ENCODE measurements at regions not wholly inside any gene's neighbourhood (a gene's known extent, or its start where the extent isn't known, plus 50 kb on each side); places are given as distances from the start of the nearest gene placed in this dataset.

- TF ChIP-seq CTCF (IDR thresholded peaks at IDR 0.05; ENCODE audit: extremely low read depth, missing control alignments), result no peak
- no peak for DNase-seq (ENCODE audit: low spot score)
These were observed 908.5 kb upstream of the ROBO1 start for GRCh38 chr3:80676261-80676660.

GRCh38 chr3:80675790-80676189 lies 908.0 kb upstream of the ROBO1 start:
- no peak for DNase-seq (ENCODE audit: low spot score)
- no peak for TF ChIP-seq CTCF (IDR thresholded peaks at IDR 0.05; ENCODE audit: extremely low read depth, missing control alignments)

- no peak for DNase-seq (ENCODE audit: low spot score)
- TF ChIP-seq CTCF (IDR thresholded peaks at IDR 0.05; ENCODE audit: extremely low read depth, missing control alignments), result no peak
These were observed 900.9 kb upstream of the ROBO1 start for GRCh38 chr3:80668600-80669294.

GRCh38 chr3:80668100-80668499 lies 900.3 kb upstream of the ROBO1 start:
- no peak for DNase-seq (ENCODE audit: low spot score)
- TF ChIP-seq CTCF (IDR thresholded peaks at IDR 0.05; ENCODE audit: extremely low read depth, missing control alignments), result no peak

- no peak for DNase-seq (ENCODE audit: low spot score)
- no peak for TF ChIP-seq CTCF (IDR thresholded peaks at IDR 0.05; ENCODE audit: extremely low read depth, missing control alignments)
These were observed 895.6 kb upstream of the ROBO1 start for GRCh38 chr3:80663426-80663825.

- TF ChIP-seq CTCF (IDR thresholded peaks at IDR 0.05; ENCODE audit: extremely low read depth, missing control alignments), result no peak
- no peak for DNase-seq (ENCODE audit: low spot score)
These were observed 887.4 kb upstream of the ROBO1 start for GRCh38 chr3:80655216-80655615.

- DNase-seq (ENCODE audit: low spot score), result no peak
- TF ChIP-seq CTCF (IDR thresholded peaks at IDR 0.05; ENCODE audit: extremely low read depth, missing control alignments), result no peak
These were observed 881.4 kb upstream of the ROBO1 start for GRCh38 chr3:80649170-80649569.

Measured in GM20000 (cell line).